ENCODE measurements at regions not wholly inside any gene's neighbourhood (a gene's known extent, or its start where the extent isn't known, plus 50 kb on each side); places are given as distances from the start of the nearest gene placed in this dataset.

GRCh38 chr1:65581119-65581518 lies 160.7 kb downstream of the LEPR start:
- no peak for DNase-seq (ENCODE audit: extremely low spot score)
- TF ChIP-seq CTBP1 (IDR thresholded peaks at IDR 0.05; ENCODE audit: borderline replicate concordance): no peak
- no peak for TF ChIP-seq L3MBTL2 (conservative IDR thresholded peaks at IDR 0.05)
- no peak for TF ChIP-seq ARNT (IDR thresholded peaks at IDR 0.05)
- no peak for TF ChIP-seq ELF4 (IDR thresholded peaks at IDR 0.05)
- TF ChIP-seq ZNF384 (IDR thresholded peaks at IDR 0.05): no peak
- TF ChIP-seq FOXA1 (IDR thresholded peaks at IDR 0.05): no peak
- no peak for TF ChIP-seq BHLHE40 (IDR thresholded peaks at IDR 0.05; ENCODE audit: borderline replicate concordance)
- TF ChIP-seq FOXM1 (IDR thresholded peaks at IDR 0.05; ENCODE audit: borderline replicate concordance): no peak
- no peak for TF ChIP-seq SUZ12 (IDR thresholded peaks at IDR 0.05)
- no peak for TF ChIP-seq PKNOX1 (IDR thresholded peaks at IDR 0.05)
- no peak for TF ChIP-seq SP1 (IDR thresholded peaks at IDR 0.05)
- no peak for TF ChIP-seq FOXK2 (IDR thresholded peaks at IDR 0.05)
- no peak for TF ChIP-seq TARDBP (IDR thresholded peaks at IDR 0.05)
- no peak for TF ChIP-seq NFRKB (IDR thresholded peaks at IDR 0.05)
- no peak for TF ChIP-seq HDGF (IDR thresholded peaks at IDR 0.05; ENCODE audit: borderline replicate concordance)
- no peak for TF ChIP-seq LEF1 (IDR thresholded peaks at IDR 0.05; ENCODE audit: borderline replicate concordance)
- ChIA-PET POLR2A (no interaction called here), CTCF (no interaction called here)

GRCh38 chr1:65584399-65584798 lies 163.9 kb downstream of the LEPR start:
- DNase-seq (ENCODE audit: extremely low spot score): no peak
- no peak for TF ChIP-seq FOXA1 (IDR thresholded peaks at IDR 0.05)
- no peak for TF ChIP-seq SUZ12 (IDR thresholded peaks at IDR 0.05)
- TF ChIP-seq NFRKB (IDR thresholded peaks at IDR 0.05): no peak
- no peak for TF ChIP-seq L3MBTL2 (conservative IDR thresholded peaks at IDR 0.05)
- TF ChIP-seq BHLHE40 (IDR thresholded peaks at IDR 0.05; ENCODE audit: borderline replicate concordance): no peak
- TF ChIP-seq TARDBP (IDR thresholded peaks at IDR 0.05): no peak
- TF ChIP-seq PKNOX1 (IDR thresholded peaks at IDR 0.05): no peak
- POLR2A ChIA-PET: no interaction called here
- CTCF ChIA-PET: no interaction called here

GRCh38 chr1:65590279-65590678 lies 169.8 kb downstream of the LEPR start:
- ChIA-PET POLR2A (no interaction called here), CTCF (no interaction called here)
- no peak for TF ChIP-seq LEF1 (IDR thresholded peaks at IDR 0.05; ENCODE audit: borderline replicate concordance)
- no peak for DNase-seq (ENCODE audit: extremely low spot score)

- CTCF ChIA-PET: no interaction called here
- POLR2A ChIA-PET: no interaction called here
- DNase-seq (ENCODE audit: extremely low spot score): no peak
- TF ChIP-seq FOXM1 (IDR thresholded peaks at IDR 0.05; ENCODE audit: borderline replicate concordance) (no peak), BHLHE40 (IDR thresholded peaks at IDR 0.05; ENCODE audit: borderline replicate concordance) (no peak), ZNF384 (IDR thresholded peaks at IDR 0.05) (no peak), CTBP1 (IDR thresholded peaks at IDR 0.05; ENCODE audit: borderline replicate concordance) (no peak), FOXA1 (IDR thresholded peaks at IDR 0.05) (no peak), ELF4 (IDR thresholded peaks at IDR 0.05) (no peak), L3MBTL2 (conservative IDR thresholded peaks at IDR 0.05) (no peak), LEF1 (IDR thresholded peaks at IDR 0.05; ENCODE audit: borderline replicate concordance) (no peak), TARDBP (IDR thresholded peaks at IDR 0.05) (no peak), PKNOX1 (IDR thresholded peaks at IDR 0.05) (no peak), HDGF (IDR thresholded peaks at IDR 0.05; ENCODE audit: borderline replicate concordance) (no peak), ARNT (IDR thresholded peaks at IDR 0.05) (no peak), SUZ12 (IDR thresholded peaks at IDR 0.05) (no peak), NFRKB (IDR thresholded peaks at IDR 0.05) (no peak), SP1 (IDR thresholded peaks at IDR 0.05) (no peak), FOXK2 (IDR thresholded peaks at IDR 0.05) (no peak)
These were observed 173.0 kb downstream of the LEPR start for GRCh38 chr1:65593516-65593915.

GRCh38 chr1:65595724-65596123 lies 175.3 kb downstream of the LEPR start:
- no peak for TF ChIP-seq BHLHE40 (IDR thresholded peaks at IDR 0.05; ENCODE audit: borderline replicate concordance)
- TF ChIP-seq FOXA1 (IDR thresholded peaks at IDR 0.05): no peak
- TF ChIP-seq ZNF384 (IDR thresholded peaks at IDR 0.05): no peak
- no peak for TF ChIP-seq HDGF (IDR thresholded peaks at IDR 0.05; ENCODE audit: borderline replicate concordance)
- TF ChIP-seq ARNT (IDR thresholded peaks at IDR 0.05): no peak
- no peak for TF ChIP-seq CTBP1 (IDR thresholded peaks at IDR 0.05; ENCODE audit: borderline replicate concordance)
- TF ChIP-seq FOXM1 (IDR thresholded peaks at IDR 0.05; ENCODE audit: borderline replicate concordance): no peak
- no peak for TF ChIP-seq ELF4 (IDR thresholded peaks at IDR 0.05)
- no peak for TF ChIP-seq PKNOX1 (IDR thresholded peaks at IDR 0.05)
- no peak for TF ChIP-seq LEF1 (IDR thresholded peaks at IDR 0.05; ENCODE audit: borderline replicate concordance)
- TF ChIP-seq SP1 (IDR thresholded peaks at IDR 0.05): no peak
- no peak for TF ChIP-seq SUZ12 (IDR thresholded peaks at IDR 0.05)
- ChIA-PET POLR2A (no interaction called here), CTCF (no interaction called here)
- DNase-seq (ENCODE audit: extremely low spot score): no peak

GRCh38 chr1:65596768-65597167 lies 176.3 kb downstream of the LEPR start:
- TF ChIP-seq ZNF384 (IDR thresholded peaks at IDR 0.05): no peak
- TF ChIP-seq SUZ12 (IDR thresholded peaks at IDR 0.05): no peak
- TF ChIP-seq FOXA1 (IDR thresholded peaks at IDR 0.05): no peak
- TF ChIP-seq FOXK2 (IDR thresholded peaks at IDR 0.05): no peak
- no peak for TF ChIP-seq TARDBP (IDR thresholded peaks at IDR 0.05)
- no peak for TF ChIP-seq CTBP1 (IDR thresholded peaks at IDR 0.05; ENCODE audit: borderline replicate concordance)
- no peak for TF ChIP-seq HDGF (IDR thresholded peaks at IDR 0.05; ENCODE audit: borderline replicate concordance)
- TF ChIP-seq NFRKB (IDR thresholded peaks at IDR 0.05): no peak
- no peak for TF ChIP-seq ELF4 (IDR thresholded peaks at IDR 0.05)
- no peak for TF ChIP-seq L3MBTL2 (conservative IDR thresholded peaks at IDR 0.05)
- no peak for TF ChIP-seq LEF1 (IDR thresholded peaks at IDR 0.05; ENCODE audit: borderline replicate concordance)
- TF ChIP-seq PKNOX1 (IDR thresholded peaks at IDR 0.05): no peak
- no peak for TF ChIP-seq BHLHE40 (IDR thresholded peaks at IDR 0.05; ENCODE audit: borderline replicate concordance)
- no peak for TF ChIP-seq ARNT (IDR thresholded peaks at IDR 0.05)
- no peak for TF ChIP-seq FOXM1 (IDR thresholded peaks at IDR 0.05; ENCODE audit: borderline replicate concordance)
- TF ChIP-seq SP1 (IDR thresholded peaks at IDR 0.05): no peak
- DNase-seq (ENCODE audit: extremely low spot score): no peak
- CTCF ChIA-PET: no interaction called here
- POLR2A ChIA-PET: no interaction called here

Measured in HEK293T (cell line).